B cell (primary cell): ENCODE measurements at regions not wholly inside any gene's neighbourhood (a gene's known extent, or its start where the extent isn't known, plus 50 kb on each side); places are given as distances from the start of the nearest gene placed in this dataset.

Source experiments
- EZH2 ChIP-seq: IDR thresholded peaks from 2 replicates; pipeline ENCODE4 v1.6.1; 2012; ENCODE audit warnings: borderline replicate concordance, low read depth, mild to moderate bottlenecking, moderate library complexity, low read length; ENCODE audit not compliant: insufficient read depth, poor library complexity, severe bottlenecking
- TF ChIP-seq, protein P1 (sequence below): fragments of 200-600 bp; IDR thresholded peaks from one replicate; pipeline ENCODE4 v1.8.0; 2022; ENCODE audit warnings: antibody characterized with exemption, mild to moderate bottlenecking

DNA sequence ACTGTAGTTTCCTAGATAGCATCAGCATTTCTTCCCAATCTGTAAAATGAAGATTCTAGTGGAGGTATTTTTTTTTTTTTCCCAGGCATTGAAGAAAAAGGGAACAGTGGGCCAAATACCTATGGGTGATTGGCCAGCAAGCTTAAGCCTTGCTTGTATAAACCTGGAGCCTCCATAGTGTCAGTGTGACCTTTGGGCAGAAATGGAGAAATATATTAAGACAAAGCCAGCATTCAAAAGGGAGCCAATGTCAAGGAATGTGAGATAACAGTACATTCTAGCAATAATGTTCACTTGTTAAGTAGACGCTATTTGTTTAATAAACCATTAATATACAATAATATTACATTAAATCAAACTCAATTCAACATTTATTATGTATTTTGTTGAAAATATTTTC, 275.4 kb downstream of the FOXA2 start:
- TF ChIP-seq EZH2, result no peak
- TF ChIP-seq, protein P1, sequence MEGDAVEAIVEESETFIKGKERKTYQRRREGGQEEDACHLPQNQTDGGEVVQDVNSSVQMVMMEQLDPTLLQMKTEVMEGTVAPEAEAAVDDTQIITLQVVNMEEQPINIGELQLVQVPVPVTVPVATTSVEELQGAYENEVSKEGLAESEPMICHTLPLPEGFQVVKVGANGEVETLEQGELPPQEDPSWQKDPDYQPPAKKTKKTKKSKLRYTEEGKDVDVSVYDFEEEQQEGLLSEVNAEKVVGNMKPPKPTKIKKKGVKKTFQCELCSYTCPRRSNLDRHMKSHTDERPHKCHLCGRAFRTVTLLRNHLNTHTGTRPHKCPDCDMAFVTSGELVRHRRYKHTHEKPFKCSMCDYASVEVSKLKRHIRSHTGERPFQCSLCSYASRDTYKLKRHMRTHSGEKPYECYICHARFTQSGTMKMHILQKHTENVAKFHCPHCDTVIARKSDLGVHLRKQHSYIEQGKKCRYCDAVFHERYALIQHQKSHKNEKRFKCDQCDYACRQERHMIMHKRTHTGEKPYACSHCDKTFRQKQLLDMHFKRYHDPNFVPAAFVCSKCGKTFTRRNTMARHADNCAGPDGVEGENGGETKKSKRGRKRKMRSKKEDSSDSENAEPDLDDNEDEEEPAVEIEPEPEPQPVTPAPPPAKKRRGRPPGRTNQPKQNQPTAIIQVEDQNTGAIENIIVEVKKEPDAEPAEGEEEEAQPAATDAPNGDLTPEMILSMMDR, result no peak
